SU-DHL-6 (cell line): ENCODE measurements at regions not wholly inside any gene's neighbourhood (a gene's known extent, or its start where the extent isn't known, plus 50 kb on each side); places are given as distances from the start of the nearest gene placed in this dataset.

Experiments used
- H2AFZ ChIP-seq: fragments of 200-600 bp; sonication (generic); 2 replicates; pipeline ENCODE4 v1.6.1; 2014; ENCODE audit warnings: low read depth, mild to moderate bottlenecking, moderate library complexity, mixed read lengths, antibody characterized with exemption, low read length; ENCODE audit not compliant: severe bottlenecking
- H3F3A ChIP-seq: fragments of 200-600 bp; shearing (Covaris generic); 2 replicates; pipeline ENCODE4 v1.6.0; 2016; ENCODE audit warnings: antibody characterized with exemption, mild to moderate bottlenecking; ENCODE audit not compliant: insufficient read depth
- H3K27ac ChIP-seq: fragments of 200-600 bp; sonication (generic); 2 replicates; pipeline ENCODE4 v1.5.1; 2016; ENCODE audit warnings: low read depth, mild to moderate bottlenecking, low read length, moderate library complexity, mixed read lengths
- H3K27me3 ChIP-seq: fragments of 200-600 bp; sonication (generic), shearing (Covaris generic); 2 replicates; pipeline ENCODE4 v1.6.0; 2014; ENCODE audit warnings: mild to moderate bottlenecking, low read length
- H3K36me3 ChIP-seq: fragments of 200-600 bp; sonication (generic); 2 replicates; pipeline ENCODE4 v1.6.1; 2014; ENCODE audit warnings: mild to moderate bottlenecking, low read length, mixed read lengths
- H3K4me2 ChIP-seq: fragments of 300-600, 200-600 bp; shearing (Covaris generic), sonication (generic); 2 replicates; pipeline ENCODE4 v1.6.0; 2014; ENCODE audit warnings: low read length, low read depth, mild to moderate bottlenecking; ENCODE audit not compliant: poor library complexity, severe bottlenecking
- H3K4me3 ChIP-seq: fragments of 200-600 bp; sonication (generic); 2 replicates; pipeline ENCODE4 v1.5.1; 2014; ENCODE audit warnings: antibody characterized with exemption, low read length, mild to moderate bottlenecking, mixed read lengths; ENCODE audit not compliant: insufficient read depth, poor library complexity, severe bottlenecking
- H3K79me2 ChIP-seq: fragments of 200-600 bp; sonication (generic); 2 replicates; pipeline ENCODE4 v1.6.1; 2014; ENCODE audit warnings: mild to moderate bottlenecking, low read length, moderate library complexity; ENCODE audit not compliant: insufficient read depth
- H3K9ac ChIP-seq: fragments of 200-600 bp; sonication (generic); 2 replicates; pipeline ENCODE4 v1.7.0; 2014; ENCODE audit warnings: mild to moderate bottlenecking, low read length
- H3K9me2 ChIP-seq: fragments of 200-600 bp; sonication (generic); replicated peaks from 2 replicates; pipeline ENCODE4 v1.6.1; 2014; ENCODE audit warnings: low read length; ENCODE audit not compliant: insufficient read depth
- H3K9me3 ChIP-seq: fragments of 200-600 bp; sonication (generic); 2 replicates; pipeline ENCODE4 v1.6.1; 2014; ENCODE audit warnings: low read length, mixed read lengths; ENCODE audit not compliant: insufficient read depth
- H4K20me1 ChIP-seq: fragments of 200-600 bp; sonication (generic); 2 replicates; pipeline ENCODE4 v1.6.1; 2014; ENCODE audit warnings: low read depth, mild to moderate bottlenecking, antibody characterized with exemption, low read length, moderate library complexity, mixed read lengths
- CTCF ChIP-seq: fragments of 200-600 bp; sonication (generic); IDR thresholded peaks from one replicate; pipeline ENCODE4 v1.5.1; 2017; ENCODE audit warnings: antibody characterized with exemption, mild to moderate bottlenecking, low read length, moderate library complexity; ENCODE audit not compliant: insufficient read depth, poor library complexity, severe bottlenecking
- EZH2phosphoT487 ChIP-seq: fragments of 200-600 bp; sonication (generic), shearing (Covaris generic); conservative IDR thresholded peaks from 2 replicates; pipeline ENCODE4 v1.6.1; 2018; ENCODE audit warnings: mild to moderate bottlenecking, antibody characterized with exemption, low read length, moderate library complexity, mixed read lengths

GRCh38 chr20:4069751-4070150, 54.4 kb upstream of the RNF24 start:
- Histone ChIP-seq H3K4me3 (no peak overlapping the region), H4K20me1 (no peaks in the 10 kb centered on the region), H3F3A (no peaks in the 10 kb centered on the region), H2AFZ (no peak overlapping the region), H3K27me3 (no peaks in the 10 kb centered on the region), H3K79me2 (no peaks in the 10 kb centered on the region), H3K27ac (no peak overlapping the region), H3K9me3 (no peaks in the 10 kb centered on the region), H3K9ac (no peak overlapping the region), H3K36me3 (no peaks in the 10 kb centered on the region), H3K9me2 (no peaks in the 10 kb centered on the region), H3K4me2 (no peak overlapping the region)
- TF ChIP-seq CTCF (no peak), EZH2phosphoT487 (no peak)

- Histone ChIP-seq H3K79me2 (no peaks in the 10 kb centered on the region), H3K9me2 (no peaks in the 10 kb centered on the region), H3F3A (no peaks in the 10 kb centered on the region), H3K27me3 (no peaks in the 10 kb centered on the region), H4K20me1 (no peaks in the 10 kb centered on the region), H3K36me3 (no peaks in the 10 kb centered on the region), H3K27ac (no peak overlapping the region), H3K4me3 (no peak overlapping the region), H3K9me3 (no peaks in the 10 kb centered on the region), H2AFZ (no peak overlapping the region), H3K4me2 (no peak overlapping the region), H3K9ac (no peak overlapping the region)
- TF ChIP-seq EZH2phosphoT487, result no peak
- TF ChIP-seq CTCF, result no peak
Measured at GRCh38 chr20:4068708-4069107, 53.4 kb upstream of the RNF24 start.

- H3K36me3 ChIP-seq, result no peaks in the 10 kb centered on the region
- H3K9me2 ChIP-seq, result no peaks in the 10 kb centered on the region
- no peak overlapping the region for H3K27ac ChIP-seq
- no peaks in the 10 kb centered on the region for H3F3A ChIP-seq
- TF ChIP-seq CTCF (no peak), EZH2phosphoT487 (no peak)
- no peaks in the 10 kb centered on the region for H3K9me3 ChIP-seq
- no peak overlapping the region for H2AFZ ChIP-seq
- no peaks in the 10 kb centered on the region for H3K79me2 ChIP-seq
- H3K4me3 ChIP-seq, result no peak overlapping the region
- H3K27me3 ChIP-seq, result no peaks in the 10 kb centered on the region
- no peak overlapping the region for H3K9ac ChIP-seq
- no peaks in the 10 kb centered on the region for H4K20me1 ChIP-seq
- H3K4me2 ChIP-seq, result no peak overlapping the region
Measured at GRCh38 chr20:4067600-4068261, 52.4 kb upstream of the RNF24 start.
